ENCODE measurements at regions not wholly inside any gene's neighbourhood (a gene's known extent, or its start where the extent isn't known, plus 50 kb on each side); places are given as distances from the start of the nearest gene placed in this dataset.

DNA sequence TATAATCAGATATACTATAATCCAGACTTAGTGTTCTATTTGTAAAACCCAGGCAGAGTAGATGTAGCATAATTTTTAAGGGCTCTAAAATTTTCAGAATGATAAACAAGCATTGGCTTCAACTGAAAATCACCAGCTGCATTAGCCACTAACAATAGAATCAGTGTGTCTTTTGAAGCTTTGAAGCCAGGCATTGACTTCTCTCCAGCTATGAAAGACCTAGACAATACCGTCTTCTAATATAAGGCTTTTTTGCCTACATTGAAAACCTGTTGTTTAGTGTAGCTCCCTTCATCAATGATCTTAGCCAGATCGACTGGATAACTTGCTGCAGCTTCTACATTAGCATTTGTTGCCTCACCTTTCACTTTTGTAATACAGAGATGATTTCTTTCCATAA lies 1877.3 kb upstream of the ACO1 start:
- H4K5ac ChIP-seq (ENCODE audit: insufficient read length, low read depth, low read length): no peak overlapping the region
- Mint-ChIP-seq H3K4me3 (no peak overlapping the region), H3K27ac (no peak overlapping the region), H3K9me3 (no peaks in the 10 kb centered on the region), H3K36me3 (ENCODE audit: insufficient read depth in 1 of 3, low read depth in 3 of 3) (no peaks in the 10 kb centered on the region), H3K4me1 (no peaks in the 10 kb centered on the region; a peak in 2 of 4 replicates), H3K27me3 (ENCODE audit: low read depth) (no peaks in the 10 kb centered on the region)
- no peak overlapping the region for H4K8ac ChIP-seq (replicated peaks; ENCODE audit: insufficient read length, low read depth, low read length)
- no peaks in the 10 kb centered on the region for H4K20me1 ChIP-seq (ENCODE audit: control insufficient read depth, insufficient read depth, insufficient read length)
- no peak overlapping the region for H3K9ac ChIP-seq (ENCODE audit: extremely low read depth, insufficient read length, low read length)
- H3K23ac ChIP-seq (ENCODE audit: insufficient read length, low read depth, low read length): no peak overlapping the region
- no peaks in the 10 kb centered on the region for H3K79me2 ChIP-seq (ENCODE audit: insufficient read depth, low read length)
- H2BK120ac ChIP-seq (ENCODE audit: low read depth, low read length, poor library complexity, severe bottlenecking): no peak overlapping the region
- no peaks in the 10 kb centered on the region for H3K4me1 ChIP-seq (ENCODE audit: insufficient read depth, low read length)
- no peak overlapping the region for H2BK5ac ChIP-seq (ENCODE audit: insufficient read length, low read length)
- no peak overlapping the region for H3K4ac ChIP-seq (ENCODE audit: low read depth, low read length)
- no peaks in the 10 kb centered on the region for H3K79me1 ChIP-seq (ENCODE audit: insufficient read depth, low read depth, low read length, poor library complexity, severe bottlenecking)
- WGBS (ENCODE audit: extremely low coverage, insufficient read length, low lambda C conversion rate): no CpG with 5 or more reads among the region's 2 CpGs
- H2BK20ac ChIP-seq (ENCODE audit: low read depth, low read length, poor library complexity, severe bottlenecking): no peak overlapping the region
- H3K9me3 ChIP-seq (ENCODE audit: control insufficient read depth, low read depth, low read length): no peaks in the 10 kb centered on the region
- H3K27ac ChIP-seq (ENCODE audit: insufficient read length, low read depth, low read length): no peak overlapping the region
- H2BK15ac ChIP-seq (ENCODE audit: low read depth, low read length): no peak overlapping the region
- TF ChIP-seq, protein P1, sequence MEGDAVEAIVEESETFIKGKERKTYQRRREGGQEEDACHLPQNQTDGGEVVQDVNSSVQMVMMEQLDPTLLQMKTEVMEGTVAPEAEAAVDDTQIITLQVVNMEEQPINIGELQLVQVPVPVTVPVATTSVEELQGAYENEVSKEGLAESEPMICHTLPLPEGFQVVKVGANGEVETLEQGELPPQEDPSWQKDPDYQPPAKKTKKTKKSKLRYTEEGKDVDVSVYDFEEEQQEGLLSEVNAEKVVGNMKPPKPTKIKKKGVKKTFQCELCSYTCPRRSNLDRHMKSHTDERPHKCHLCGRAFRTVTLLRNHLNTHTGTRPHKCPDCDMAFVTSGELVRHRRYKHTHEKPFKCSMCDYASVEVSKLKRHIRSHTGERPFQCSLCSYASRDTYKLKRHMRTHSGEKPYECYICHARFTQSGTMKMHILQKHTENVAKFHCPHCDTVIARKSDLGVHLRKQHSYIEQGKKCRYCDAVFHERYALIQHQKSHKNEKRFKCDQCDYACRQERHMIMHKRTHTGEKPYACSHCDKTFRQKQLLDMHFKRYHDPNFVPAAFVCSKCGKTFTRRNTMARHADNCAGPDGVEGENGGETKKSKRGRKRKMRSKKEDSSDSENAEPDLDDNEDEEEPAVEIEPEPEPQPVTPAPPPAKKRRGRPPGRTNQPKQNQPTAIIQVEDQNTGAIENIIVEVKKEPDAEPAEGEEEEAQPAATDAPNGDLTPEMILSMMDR (conservative IDR thresholded peaks at IDR 0.05): no peak
- H2BK12ac ChIP-seq (ENCODE audit: insufficient read length, low read depth, low read length): no peak overlapping the region
- H3K56ac ChIP-seq (ENCODE audit: insufficient read length, low read depth, low read length): no peak overlapping the region
- DNase-seq: no peak
- H3K14ac ChIP-seq (ENCODE audit: insufficient read depth, low read length): no peak overlapping the region
- H4K91ac ChIP-seq (ENCODE audit: insufficient read length, low read depth, low read length): no peak overlapping the region
- H3K18ac ChIP-seq (ENCODE audit: insufficient read length, low read depth, low read length): no peak overlapping the region
- no peak overlapping the region for H2AFZ ChIP-seq (ENCODE audit: low read length)
- H3K23me2 ChIP-seq (ENCODE audit: insufficient read length, low read depth, low read length, poor library complexity, severe bottlenecking): no peaks in the 10 kb centered on the region
- no peaks in the 10 kb centered on the region for H3K27me3 ChIP-seq (ENCODE audit: insufficient read depth, low read length)
- H2AK5ac ChIP-seq (ENCODE audit: insufficient read length, low read length): no peak overlapping the region
- H3T11ph ChIP-seq (ENCODE audit: low read length): no peak overlapping the region
- no peak overlapping the region for H3K4me2 ChIP-seq (ENCODE audit: insufficient read depth, insufficient read length, low read length)

Data from H9 (cell line).